ENCODE measurements at regions not wholly inside any gene's neighbourhood (a gene's known extent, or its start where the extent isn't known, plus 50 kb on each side); places are given as distances from the start of the nearest gene placed in this dataset.

DNA sequence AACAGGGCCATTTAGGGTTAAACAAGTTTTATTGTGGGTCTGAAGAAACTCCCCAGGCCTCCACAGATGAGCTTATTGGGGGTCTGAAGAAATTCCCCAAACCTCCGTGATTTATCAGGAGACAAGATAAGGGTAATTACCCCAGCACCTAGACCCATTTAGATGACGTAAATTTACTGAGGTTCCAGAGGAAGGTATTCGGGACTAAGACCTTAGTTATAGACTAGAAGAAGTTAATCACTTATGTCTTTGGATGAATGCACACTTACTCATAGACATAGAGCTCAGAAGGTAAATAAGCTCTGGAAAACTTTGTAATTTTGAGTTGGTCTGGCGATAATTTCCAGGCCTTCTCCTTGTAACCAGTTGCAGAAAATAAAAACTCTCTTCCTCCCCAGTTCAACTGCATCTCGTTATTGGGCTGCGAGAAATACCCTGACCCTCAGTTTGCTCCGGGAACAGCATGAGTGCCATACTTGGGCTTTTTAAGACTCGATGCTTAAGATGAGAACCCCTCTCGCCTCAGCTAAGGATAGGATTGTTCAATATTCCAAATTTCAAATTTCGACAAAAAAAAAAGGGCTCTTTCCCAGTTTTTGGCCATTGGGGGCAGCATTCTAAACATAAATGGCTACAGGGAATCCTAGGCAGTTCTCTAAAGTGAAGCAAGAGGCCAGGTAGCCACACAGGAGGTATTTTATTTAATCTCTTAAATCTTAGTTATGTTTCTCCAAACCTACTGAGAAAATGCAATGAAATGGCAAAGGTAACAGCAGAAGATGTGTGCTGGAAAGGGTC, 74.7 kb upstream of the PFKP start:
- Mint-ChIP-seq H3K27ac (no peak overlapping the region), H3K9me3 (no peaks in the 10 kb centered on the region), H3K4me3 (ENCODE audit: low read depth) (no peak overlapping the region), H3K36me3 (ENCODE audit: low read depth) (no peaks in the 10 kb centered on the region), H3K4me1 (ENCODE audit: low read depth) (no peaks in the 10 kb centered on the region), H3K27me3 (ENCODE audit: low read depth) (peaks cover 7% of the 10 kb centered on the region)
- no peak for DNase-seq (ENCODE audit: low spot score)
- intact Hi-C loops (cut with micrococcal nuclease), result no loop called here

DNA sequence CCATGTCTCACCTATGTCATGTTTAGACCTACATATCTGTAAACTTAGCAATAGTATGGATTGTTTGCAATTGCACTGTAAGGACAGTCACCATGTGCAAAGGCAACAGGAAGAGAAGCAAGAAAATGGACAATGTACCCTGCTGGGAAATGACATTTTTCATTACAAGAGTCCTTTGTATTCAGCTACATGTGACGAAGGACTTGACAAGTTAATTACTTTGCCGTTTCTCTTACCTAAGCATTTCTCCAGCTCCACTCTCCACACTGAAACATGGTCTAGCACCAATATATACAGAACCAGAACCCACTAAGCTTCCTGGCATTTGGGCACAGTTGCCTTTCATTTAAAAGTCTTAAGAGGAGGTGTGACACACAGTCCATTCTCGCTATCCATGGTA, 76.6 kb upstream of the PFKP start:
- no peaks in the 10 kb centered on the region for H3K9me3 Mint-ChIP-seq
- no peak overlapping the region for H3K27ac Mint-ChIP-seq
- intact Hi-C loops (cut with micrococcal nuclease), result no loop called here
- no peak overlapping the region for H3K4me3 Mint-ChIP-seq (ENCODE audit: low read depth)
- peaks cover 5% of the 10 kb centered on the region for H3K4me1 Mint-ChIP-seq (ENCODE audit: low read depth)
- no peaks in the 10 kb centered on the region for H3K36me3 Mint-ChIP-seq (ENCODE audit: low read depth)
- peaks cover 17% of the 10 kb centered on the region for H3K27me3 Mint-ChIP-seq (ENCODE audit: low read depth)
- no peak for DNase-seq (ENCODE audit: low spot score)

DNA sequence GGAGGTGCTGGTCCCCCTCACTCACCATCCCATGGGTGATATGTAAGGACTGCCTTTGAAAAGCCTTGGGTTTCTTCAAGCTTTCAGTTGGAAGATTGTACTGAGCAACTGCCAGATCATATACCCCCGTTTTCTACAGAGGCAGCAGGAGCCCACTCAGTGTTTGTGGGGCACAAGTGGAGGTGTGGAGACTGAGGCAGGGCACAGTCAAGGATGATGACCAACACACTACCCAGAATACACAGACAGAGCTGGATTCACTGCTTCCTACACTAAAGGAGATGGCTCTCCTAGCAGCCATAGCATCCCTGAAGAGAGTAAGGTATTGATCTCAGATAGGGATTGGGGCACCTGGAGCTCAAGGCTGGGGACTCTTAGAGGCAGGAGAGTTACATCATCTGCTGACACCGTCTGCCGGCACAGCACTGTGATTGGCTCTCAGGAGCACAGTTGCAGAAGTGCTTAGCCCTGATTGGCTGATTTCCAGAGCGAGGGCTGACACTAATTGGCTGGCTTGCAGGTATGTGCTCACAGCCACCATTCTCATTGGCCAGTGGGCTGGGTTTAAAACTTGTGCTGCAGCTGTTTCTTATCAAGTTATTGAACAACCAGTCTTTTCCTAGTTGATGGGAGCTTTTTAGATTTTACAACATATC, 77.9 kb upstream of the PFKP start:
- Mint-ChIP-seq H3K4me3 (ENCODE audit: low read depth) (no peak overlapping the region), H3K27me3 (ENCODE audit: low read depth) (peaks cover 14% of the 10 kb centered on the region), H3K9me3 (no peaks in the 10 kb centered on the region), H3K4me1 (ENCODE audit: low read depth) (peaks cover 5% of the 10 kb centered on the region), H3K27ac (no peak overlapping the region), H3K36me3 (ENCODE audit: low read depth) (no peaks in the 10 kb centered on the region)
- DNase-seq (ENCODE audit: low spot score), result no peak
- intact Hi-C loops (cut with micrococcal nuclease), result no loop called here

DNA sequence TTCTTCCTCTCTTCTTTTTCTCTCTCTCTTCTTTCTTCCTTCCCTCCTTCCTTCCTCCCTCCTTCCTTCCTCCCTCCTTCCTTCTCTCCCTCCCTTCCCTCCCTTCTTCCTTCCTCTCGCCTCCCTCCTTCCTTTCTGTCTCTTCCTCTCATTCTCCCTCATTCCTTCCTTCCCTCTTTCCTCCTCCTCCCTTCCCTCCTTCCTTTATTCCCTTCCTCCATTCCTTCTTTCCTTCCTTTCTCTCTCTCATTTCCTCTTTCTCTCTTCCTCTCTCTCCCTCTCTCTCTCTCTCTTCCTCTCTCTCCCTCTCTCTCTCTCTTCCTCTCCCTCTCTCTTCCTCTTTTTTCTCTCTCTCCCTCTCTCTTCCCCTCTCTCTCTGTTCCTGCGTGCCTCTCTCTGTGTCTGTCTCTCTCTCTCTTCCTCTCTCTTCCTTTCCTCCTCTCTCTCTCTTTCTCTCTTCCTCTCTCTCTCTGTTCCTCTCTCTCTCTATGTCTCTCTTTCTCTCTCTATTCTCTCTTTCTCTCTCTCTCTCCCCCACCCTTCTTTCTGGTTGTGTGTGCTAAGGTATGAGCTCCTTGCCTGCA, 80.1 kb upstream of the PFKP start:
- Mint-ChIP-seq H3K27ac (no peak overlapping the region), H3K36me3 (ENCODE audit: low read depth) (no peaks in the 10 kb centered on the region), H3K9me3 (no peaks in the 10 kb centered on the region), H3K27me3 (ENCODE audit: low read depth) (peaks cover 14% of the 10 kb centered on the region), H3K4me1 (ENCODE audit: low read depth) (peaks cover 5% of the 10 kb centered on the region), H3K4me3 (ENCODE audit: low read depth) (no peak overlapping the region)
- no peak for DNase-seq (ENCODE audit: low spot score)
- intact Hi-C loops (cut with micrococcal nuclease), result no loop called here

DNA sequence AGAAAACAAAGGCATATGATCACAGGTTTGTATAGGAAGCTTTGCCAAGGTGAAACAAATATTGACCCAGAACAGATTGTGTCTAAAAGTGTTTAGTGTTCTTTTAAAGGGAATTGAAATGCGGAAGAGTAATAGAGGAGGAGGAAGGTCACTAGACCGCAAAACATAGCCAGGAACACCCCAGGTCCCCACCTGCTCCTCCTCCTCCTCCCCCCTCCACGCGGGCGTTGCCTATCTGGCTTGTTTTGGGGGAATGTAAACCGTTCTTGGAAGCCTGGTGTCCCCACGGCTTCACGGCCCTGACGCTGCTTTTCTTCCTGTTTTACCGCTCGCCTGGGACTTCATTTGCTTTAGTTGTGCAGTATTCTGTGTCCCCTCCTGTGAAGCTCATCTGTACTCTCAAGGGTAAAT, 81.0 kb upstream of the PFKP start:
- no peaks in the 10 kb centered on the region for H3K9me3 Mint-ChIP-seq
- intact Hi-C loops (cut with micrococcal nuclease), result no loop called here
- H3K27ac Mint-ChIP-seq, result no peak overlapping the region
- peaks cover 14% of the 10 kb centered on the region for H3K27me3 Mint-ChIP-seq (ENCODE audit: low read depth)
- H3K36me3 Mint-ChIP-seq (ENCODE audit: low read depth), result no peaks in the 10 kb centered on the region
- no peak for DNase-seq (ENCODE audit: low spot score)
- H3K4me1 Mint-ChIP-seq (ENCODE audit: low read depth), result peaks cover 5% of the 10 kb centered on the region
- H3K4me3 Mint-ChIP-seq (ENCODE audit: low read depth), result no peak overlapping the region

DNA sequence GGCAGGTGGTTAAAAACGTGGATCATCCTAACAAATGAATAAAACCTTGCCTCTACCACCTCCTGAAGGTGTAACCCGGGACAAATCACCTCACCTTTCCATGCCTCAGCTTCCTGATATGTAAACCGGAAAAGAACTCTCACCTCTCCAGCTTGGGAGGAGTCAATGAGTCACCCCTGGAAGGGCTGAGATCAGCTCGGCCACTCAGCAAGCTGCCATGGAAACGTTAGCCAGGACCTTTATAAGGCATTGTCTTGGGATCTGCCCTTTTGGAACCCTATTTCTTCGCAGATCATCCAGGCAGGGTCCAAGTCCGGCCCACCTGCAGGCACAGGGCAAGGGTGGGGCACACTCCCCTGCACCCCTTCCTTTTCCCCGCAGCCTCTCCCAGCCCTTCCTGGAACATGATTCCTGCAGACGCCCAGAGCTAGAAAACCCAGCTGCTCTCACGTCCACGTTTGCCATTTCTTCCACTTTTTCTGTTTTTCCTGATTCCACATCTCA, 81.6 kb upstream of the PFKP start:
- H3K4me3 Mint-ChIP-seq (ENCODE audit: low read depth), result no peak overlapping the region
- H3K36me3 Mint-ChIP-seq (ENCODE audit: low read depth), result no peaks in the 10 kb centered on the region
- no peaks in the 10 kb centered on the region for H3K9me3 Mint-ChIP-seq
- intact Hi-C loops (cut with micrococcal nuclease), result no loop called here
- no peak overlapping the region for H3K27ac Mint-ChIP-seq
- peaks cover 5% of the 10 kb centered on the region for H3K4me1 Mint-ChIP-seq (ENCODE audit: low read depth)
- no peak for DNase-seq (ENCODE audit: low spot score)
- H3K27me3 Mint-ChIP-seq (ENCODE audit: low read depth), result peaks cover 14% of the 10 kb centered on the region

DNA sequence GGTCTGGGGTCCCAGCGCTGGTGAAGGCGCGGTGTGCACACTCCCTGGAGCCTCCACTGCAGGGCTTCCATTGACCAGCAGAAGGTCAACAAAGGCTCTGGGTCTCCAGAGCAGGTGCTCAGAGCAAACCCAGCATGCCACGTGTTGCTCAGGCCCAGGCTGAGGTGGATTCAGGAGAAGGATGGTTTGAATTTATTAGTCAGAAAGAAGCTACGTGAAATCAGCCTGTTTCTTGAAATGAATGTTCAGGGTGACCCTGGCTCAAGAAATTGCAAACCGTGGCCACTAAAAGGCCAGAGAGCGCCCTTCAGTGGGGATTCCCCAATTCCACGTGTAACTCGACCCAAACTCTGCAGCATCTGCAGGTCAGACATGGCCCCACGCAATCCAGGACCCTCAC, 82.7 kb upstream of the PFKP start:
- Mint-ChIP-seq H3K36me3 (ENCODE audit: low read depth) (no peaks in the 10 kb centered on the region), H3K9me3 (no peaks in the 10 kb centered on the region), H3K4me1 (ENCODE audit: low read depth) (peaks cover 5% of the 10 kb centered on the region), H3K4me3 (ENCODE audit: low read depth) (no peak overlapping the region), H3K27ac (no peak overlapping the region), H3K27me3 (ENCODE audit: low read depth) (peaks cover 14% of the 10 kb centered on the region)
- intact Hi-C loops (cut with micrococcal nuclease), result no loop called here
- DNase-seq (ENCODE audit: low spot score), result no peak

DNA sequence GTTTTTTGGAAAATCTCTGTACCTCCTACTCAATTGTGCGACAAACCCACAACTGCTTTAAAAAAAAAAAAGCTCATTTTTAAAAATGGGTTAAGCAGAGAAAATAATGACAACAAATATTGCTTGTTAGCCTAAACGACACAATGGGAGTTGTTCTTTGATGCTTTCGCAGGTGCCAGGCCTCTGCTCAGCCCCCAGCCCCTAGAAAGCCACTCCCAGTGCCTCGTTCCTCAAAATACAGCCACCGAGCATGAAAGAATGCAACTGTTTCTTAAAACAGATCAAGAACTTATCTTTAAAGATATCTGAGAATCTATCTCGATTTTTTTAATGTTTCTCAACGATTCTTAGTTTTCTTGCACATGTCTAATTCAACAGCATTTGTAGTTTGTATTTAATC, 85.2 kb upstream of the PFKP start:
- H3K4me3 Mint-ChIP-seq (ENCODE audit: low read depth), result no peak overlapping the region
- H3K4me1 Mint-ChIP-seq (ENCODE audit: low read depth), result peaks cover 5% of the 10 kb centered on the region
- no peaks in the 10 kb centered on the region for H3K9me3 Mint-ChIP-seq
- H3K36me3 Mint-ChIP-seq (ENCODE audit: low read depth), result no peaks in the 10 kb centered on the region
- peaks cover 9% of the 10 kb centered on the region for H3K27me3 Mint-ChIP-seq (ENCODE audit: low read depth)
- intact Hi-C loops (cut with micrococcal nuclease), result no loop called here
- no peak overlapping the region for H3K27ac Mint-ChIP-seq
- no peak for DNase-seq (ENCODE audit: low spot score)

DNA sequence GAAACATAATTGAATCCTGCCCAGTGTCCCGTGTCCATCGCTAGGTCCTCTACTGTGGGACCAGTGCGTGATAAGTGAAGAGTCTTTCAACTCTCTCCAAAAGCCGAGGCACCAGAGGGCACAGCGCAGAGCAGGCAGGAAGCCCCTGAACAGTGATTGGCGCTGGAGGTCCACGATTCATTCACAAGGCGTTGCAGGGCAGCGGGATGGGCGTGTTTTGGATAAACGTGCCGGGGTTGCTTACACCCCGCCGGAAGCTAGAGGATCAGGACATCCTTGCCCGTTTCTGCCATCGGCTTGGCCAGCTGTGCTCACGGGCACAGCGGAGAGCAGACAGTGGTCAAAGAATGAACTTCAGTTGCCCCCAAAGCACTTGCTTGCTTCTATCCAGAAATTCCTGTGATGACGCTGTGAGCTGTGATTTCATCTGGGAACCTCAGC, 86.0 kb upstream of the PFKP start:
- H3K27ac Mint-ChIP-seq, result no peak overlapping the region
- intact Hi-C loops (cut with micrococcal nuclease), result no loop called here
- no peak for DNase-seq (ENCODE audit: low spot score)
- H3K4me3 Mint-ChIP-seq (ENCODE audit: low read depth), result no peak overlapping the region
- H3K4me1 Mint-ChIP-seq (ENCODE audit: low read depth), result peaks cover 3% of the 10 kb centered on the region
- peaks cover 5% of the 10 kb centered on the region for H3K27me3 Mint-ChIP-seq (ENCODE audit: low read depth)
- H3K36me3 Mint-ChIP-seq (ENCODE audit: low read depth), result no peaks in the 10 kb centered on the region
- H3K9me3 Mint-ChIP-seq, result no peaks in the 10 kb centered on the region

DNA sequence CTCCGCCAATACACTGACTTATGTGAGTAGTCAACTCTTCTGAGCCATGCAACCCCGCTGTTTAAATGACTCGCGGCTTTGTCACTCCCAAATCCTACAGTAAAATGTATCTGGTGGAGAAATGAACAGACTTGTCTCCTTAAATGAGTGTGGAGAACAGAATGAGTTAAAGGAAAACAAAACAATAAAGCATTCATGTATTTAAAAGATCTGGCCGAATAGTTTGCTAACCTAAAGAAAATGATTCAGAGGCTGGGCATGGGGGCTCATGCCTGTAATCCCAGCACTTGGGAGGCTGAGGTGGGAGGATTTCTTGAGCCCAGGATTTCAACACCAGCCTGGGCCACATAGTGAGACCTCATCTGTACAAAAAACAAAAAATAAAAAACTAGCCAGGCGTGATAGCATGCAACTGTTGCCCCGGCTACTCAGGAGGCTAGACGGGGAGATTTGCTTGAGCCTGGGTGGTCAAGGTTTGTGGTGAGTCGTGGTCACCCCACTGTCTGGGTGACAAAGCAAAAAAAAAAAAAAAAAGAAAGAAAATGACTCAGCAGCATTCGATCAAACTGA, 86.5 kb upstream of the PFKP start:
- H3K4me1 Mint-ChIP-seq (ENCODE audit: low read depth), result no peaks in the 10 kb centered on the region
- no peak for DNase-seq (ENCODE audit: low spot score)
- H3K36me3 Mint-ChIP-seq (ENCODE audit: low read depth), result no peaks in the 10 kb centered on the region
- intact Hi-C loops (cut with micrococcal nuclease), result no loop called here
- no peaks in the 10 kb centered on the region for H3K9me3 Mint-ChIP-seq
- no peak overlapping the region for H3K4me3 Mint-ChIP-seq (ENCODE audit: low read depth)
- H3K27ac Mint-ChIP-seq, result no peak overlapping the region
- H3K27me3 Mint-ChIP-seq (ENCODE audit: low read depth), result peaks cover 1% of the 10 kb centered on the region

DNA sequence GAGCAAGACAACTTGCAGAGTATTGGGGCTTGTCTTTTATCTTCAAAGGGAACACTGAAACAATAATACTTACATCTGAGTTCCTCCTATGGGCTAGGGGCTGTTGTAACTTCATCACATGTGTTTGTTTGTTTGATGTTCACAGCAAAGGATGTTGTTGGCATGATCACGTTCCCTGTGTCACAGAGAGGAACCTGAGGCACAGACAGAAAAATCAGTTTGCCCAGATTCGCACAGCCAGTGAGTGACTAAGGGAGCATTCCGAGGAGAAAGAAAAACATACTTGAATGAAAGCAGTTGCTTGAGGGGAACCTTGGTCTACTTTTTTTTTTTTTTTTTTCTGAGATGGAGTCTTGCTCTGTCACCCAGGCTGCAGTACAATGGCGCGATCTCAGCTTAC, 87.2 kb upstream of the PFKP start:
- no peaks in the 10 kb centered on the region for H3K9me3 Mint-ChIP-seq
- H3K4me1 Mint-ChIP-seq (ENCODE audit: low read depth), result no peaks in the 10 kb centered on the region
- no peak overlapping the region for H3K4me3 Mint-ChIP-seq (ENCODE audit: low read depth)
- H3K27ac Mint-ChIP-seq, result no peak overlapping the region
- H3K36me3 Mint-ChIP-seq (ENCODE audit: low read depth), result no peaks in the 10 kb centered on the region
- DNase-seq (ENCODE audit: low spot score), result no peak
- intact Hi-C loops (cut with micrococcal nuclease), result no loop called here
- H3K27me3 Mint-ChIP-seq (ENCODE audit: low read depth), result peaks cover 1% of the 10 kb centered on the region

DNA sequence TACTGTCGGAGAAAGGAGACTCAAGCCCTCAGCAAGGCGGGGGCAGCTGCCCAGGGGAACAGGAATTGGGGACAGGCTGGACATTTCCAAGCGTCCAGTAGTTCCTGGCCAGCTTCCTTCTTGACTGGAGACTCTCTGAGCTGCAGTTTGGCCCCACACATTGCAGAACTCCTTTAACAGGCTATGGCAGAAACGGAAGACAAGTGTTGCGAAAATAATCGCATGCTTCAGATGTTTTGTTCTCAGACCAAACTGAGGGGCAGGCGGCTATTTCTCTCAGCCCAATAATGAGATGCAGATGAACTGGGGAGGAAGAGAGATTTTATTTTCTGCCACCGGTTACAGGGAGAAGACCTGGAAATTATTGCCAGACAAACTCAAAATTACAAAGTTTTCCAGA, 88.0 kb upstream of the PFKP start:
- Mint-ChIP-seq H3K4me3 (ENCODE audit: low read depth) (no peak overlapping the region), H3K9me3 (no peaks in the 10 kb centered on the region)
- intact Hi-C loops (cut with micrococcal nuclease), result loop anchor here (5.0 kb wide), 1 partner anchor 142 kb away; no protein-coding TSS in a partner anchor

More for the DNA sequence above, 88.0 kb upstream of the PFKP start:
- Mint-ChIP-seq H3K27ac (no peak overlapping the region), H3K4me1 (ENCODE audit: low read depth) (no peaks in the 10 kb centered on the region), H3K36me3 (ENCODE audit: low read depth) (no peaks in the 10 kb centered on the region), H3K27me3 (ENCODE audit: low read depth) (peaks cover 4% of the 10 kb centered on the region)
- no peak for DNase-seq (ENCODE audit: low spot score)
